Neural cell (in vitro differentiated cells): ENCODE measurements at regions not wholly inside any gene's neighbourhood (a gene's known extent, or its start where the extent isn't known, plus 50 kb on each side); places are given as distances from the start of the nearest gene placed in this dataset.

ENCODE experiments used
- H2AFZ ChIP-seq: fragments of 200-600, 300-800 bp; sonication (generic), shearing (Covaris generic); 2 replicates; pipeline ENCODE4 v1.6.0; 2014; ENCODE audit warnings: low read depth, mild to moderate bottlenecking, antibody characterized with exemption, low read length, moderate library complexity
- H3F3A ChIP-seq: fragments of 200-600 bp; shearing (Covaris generic); 2 replicates; pipeline ENCODE4 v1.6.1; 2016; ENCODE audit warnings: mild to moderate bottlenecking, moderate library complexity, mixed read lengths, antibody characterized with exemption, low read length; ENCODE audit not compliant: insufficient read depth, poor library complexity, severe bottlenecking
- H3K27ac ChIP-seq: fragments of 200-600, 300-800 bp; sonication (generic), shearing (Covaris generic); 2 replicates; pipeline ENCODE4 v1.5.1; 2014; ENCODE audit warnings: mild to moderate bottlenecking, low read length, moderate library complexity
- H3K27me3 ChIP-seq: fragments of 300-800, 200-600 bp; sonication (generic), shearing (Covaris generic); 2 replicates; pipeline ENCODE4 v1.6.0; 2014; ENCODE audit warnings: mild to moderate bottlenecking, low read depth, low read length, moderate library complexity; ENCODE audit not compliant: insufficient read depth
- H3K36me3 ChIP-seq: fragments of 300-800, 200-600 bp; sonication (generic), shearing (Covaris generic); 2 replicates; pipeline ENCODE4 v1.5.1; 2014; ENCODE audit warnings: mild to moderate bottlenecking, antibody characterized with exemption, low read length, moderate library complexity; ENCODE audit not compliant: insufficient read depth
- H3K4me2 ChIP-seq: fragments of 300-800, 200-600 bp; sonication (generic), shearing (Covaris generic); 2 replicates; pipeline ENCODE4 v1.6.0; 2014; ENCODE audit warnings: mild to moderate bottlenecking, low read length
- H3K4me3 ChIP-seq: fragments of 300-800, 200-600 bp; sonication (generic), shearing (Covaris generic); 2 replicates; pipeline ENCODE4 v1.5.1; 2014; ENCODE audit warnings: mild to moderate bottlenecking, low read length, moderate library complexity
- H3K79me2 ChIP-seq: fragments of 200-600 bp; shearing (Covaris generic); replicated peaks from 2 replicates; pipeline ENCODE4 v1.6.0; 2014; ENCODE audit warnings: mild to moderate bottlenecking, low read length, moderate library complexity; ENCODE audit not compliant: insufficient read depth
- H3K9ac ChIP-seq: fragments of 300-800, 200-600 bp; sonication (generic), shearing (Covaris generic); 2 replicates; pipeline ENCODE4 v1.6.1; 2016; ENCODE audit warnings: mild to moderate bottlenecking, low read length, mixed read lengths
- H3K9me2 ChIP-seq: fragments of 200-600 bp; shearing (Covaris generic); 2 replicates; pipeline ENCODE4 v1.6.1; 2016; ENCODE audit warnings: mild to moderate bottlenecking, low read length, mixed read lengths; ENCODE audit not compliant: insufficient read depth
- H3K9me3 ChIP-seq: fragments of 200-600, 300-800 bp; sonication (generic), shearing (Covaris generic); 2 replicates; pipeline ENCODE4 v1.6.1; 2016; ENCODE audit warnings: mild to moderate bottlenecking, mixed run types, low read length, moderate library complexity, mixed read lengths
- H4K20me1 ChIP-seq: fragments of 200-600 bp; shearing (Covaris generic); 2 replicates; pipeline ENCODE4 v1.6.1; 2016; ENCODE audit warnings: mild to moderate bottlenecking, mixed run types; ENCODE audit not compliant: insufficient read depth
- EP300 ChIP-seq: fragments of 450-650 bp; conservative IDR thresholded peaks from 2 replicates; pipeline ENCODE4 v1.6.1; 2014; ENCODE audit warnings: antibody characterized with exemption, mild to moderate bottlenecking, moderate library complexity; ENCODE audit not compliant: poor library complexity, severe bottlenecking
- EZH2 ChIP-seq: fragments of 200-600, 300-800 bp; shearing (Covaris generic), sonication (generic); IDR thresholded peaks from 2 replicates; pipeline ENCODE4 v1.6.1; 2014; ENCODE audit warnings: antibody characterized with exemption, low read length, borderline replicate concordance, mild to moderate bottlenecking; ENCODE audit not compliant: insufficient read depth, poor library complexity, severe bottlenecking
- MXI1 ChIP-seq: fragments of 450-650 bp; conservative IDR thresholded peaks from 2 replicates; pipeline ENCODE4 v1.6.1; 2014; ENCODE audit warnings: antibody characterized with exemption, mild to moderate bottlenecking; ENCODE audit not compliant: poor library complexity, severe bottlenecking
- POLR2AphosphoS5 ChIP-seq: IDR thresholded peaks from 2 replicates; pipeline ENCODE4 v1.6.1; 2012
- RAD21 ChIP-seq: fragments of 450-650 bp; conservative IDR thresholded peaks from 2 replicates; pipeline ENCODE4 v1.6.1; 2014; ENCODE audit warnings: antibody characterized with exemption, mild to moderate bottlenecking, moderate library complexity
- SMC3 ChIP-seq: fragments of 450-650 bp; conservative IDR thresholded peaks from 2 replicates; pipeline ENCODE4 v1.6.1; 2014; ENCODE audit warnings: antibody characterized with exemption, mild to moderate bottlenecking, moderate library complexity; ENCODE audit not compliant: poor library complexity
- TAF1 ChIP-seq: IDR thresholded peaks from 2 replicates; pipeline ENCODE4 v1.6.1; 2012; ENCODE audit warnings: low read depth
- TF ChIP-seq, protein P1 (sequence below): IDR thresholded peaks from 2 replicates; pipeline ENCODE4 v1.6.1; 2012; ENCODE audit warnings: borderline replicate concordance
- TF ChIP-seq, protein P2 (sequence below): fragments of 450-650 bp; IDR thresholded peaks from 2 replicates; pipeline ENCODE4 v1.5.1; 2014; ENCODE audit warnings: antibody characterized with exemption, mild to moderate bottlenecking, moderate library complexity; ENCODE audit not compliant: poor library complexity, severe bottlenecking

DNA sequence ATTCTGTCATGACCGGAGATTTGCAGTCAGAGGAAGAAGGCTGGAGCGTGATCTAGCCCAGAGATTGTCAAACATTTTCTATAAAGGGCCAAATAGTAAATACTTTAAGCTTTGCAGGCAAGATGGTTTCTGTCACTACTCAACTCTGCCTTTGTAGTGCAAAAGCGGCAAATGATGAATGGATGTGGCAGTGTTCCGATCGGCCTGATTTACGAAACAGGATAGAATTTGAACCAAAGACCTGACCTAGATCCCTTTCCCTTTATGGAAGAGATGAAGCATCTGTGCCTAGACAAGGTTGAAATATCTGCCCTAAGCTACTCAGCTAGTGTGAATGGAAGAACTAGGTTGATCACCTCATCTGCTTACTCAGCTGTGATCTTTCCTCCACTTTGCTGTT is 209.5 kb downstream of the YTHDC2 start:
- Histone ChIP-seq H3K9me3 (no peaks in the 10 kb centered on the region), H3K9me2 (no peaks in the 10 kb centered on the region), H3K36me3 (no peaks in the 10 kb centered on the region), H3F3A (no peaks in the 10 kb centered on the region), H2AFZ (no peak overlapping the region), H4K20me1 (no peaks in the 10 kb centered on the region), H3K27ac (no peak overlapping the region), H3K9ac (no peak overlapping the region), H3K4me3 (no peak overlapping the region), H3K27me3 (no peaks in the 10 kb centered on the region), H3K4me2 (no peak overlapping the region), H3K79me2 (no peaks in the 10 kb centered on the region)
- TF ChIP-seq RAD21 (no peak), POLR2AphosphoS5 (no peak), MXI1 (no peak), TAF1 (no peak), EZH2 (no peak), EP300 (no peak), SMC3 (no peak)
- TF ChIP-seq, protein P1, sequence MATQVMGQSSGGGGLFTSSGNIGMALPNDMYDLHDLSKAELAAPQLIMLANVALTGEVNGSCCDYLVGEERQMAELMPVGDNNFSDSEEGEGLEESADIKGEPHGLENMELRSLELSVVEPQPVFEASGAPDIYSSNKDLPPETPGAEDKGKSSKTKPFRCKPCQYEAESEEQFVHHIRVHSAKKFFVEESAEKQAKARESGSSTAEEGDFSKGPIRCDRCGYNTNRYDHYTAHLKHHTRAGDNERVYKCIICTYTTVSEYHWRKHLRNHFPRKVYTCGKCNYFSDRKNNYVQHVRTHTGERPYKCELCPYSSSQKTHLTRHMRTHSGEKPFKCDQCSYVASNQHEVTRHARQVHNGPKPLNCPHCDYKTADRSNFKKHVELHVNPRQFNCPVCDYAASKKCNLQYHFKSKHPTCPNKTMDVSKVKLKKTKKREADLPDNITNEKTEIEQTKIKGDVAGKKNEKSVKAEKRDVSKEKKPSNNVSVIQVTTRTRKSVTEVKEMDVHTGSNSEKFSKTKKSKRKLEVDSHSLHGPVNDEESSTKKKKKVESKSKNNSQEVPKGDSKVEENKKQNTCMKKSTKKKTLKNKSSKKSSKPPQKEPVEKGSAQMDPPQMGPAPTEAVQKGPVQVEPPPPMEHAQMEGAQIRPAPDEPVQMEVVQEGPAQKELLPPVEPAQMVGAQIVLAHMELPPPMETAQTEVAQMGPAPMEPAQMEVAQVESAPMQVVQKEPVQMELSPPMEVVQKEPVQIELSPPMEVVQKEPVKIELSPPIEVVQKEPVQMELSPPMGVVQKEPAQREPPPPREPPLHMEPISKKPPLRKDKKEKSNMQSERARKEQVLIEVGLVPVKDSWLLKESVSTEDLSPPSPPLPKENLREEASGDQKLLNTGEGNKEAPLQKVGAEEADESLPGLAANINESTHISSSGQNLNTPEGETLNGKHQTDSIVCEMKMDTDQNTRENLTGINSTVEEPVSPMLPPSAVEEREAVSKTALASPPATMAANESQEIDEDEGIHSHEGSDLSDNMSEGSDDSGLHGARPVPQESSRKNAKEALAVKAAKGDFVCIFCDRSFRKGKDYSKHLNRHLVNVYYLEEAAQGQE, result no peak
- TF ChIP-seq, protein P2, sequence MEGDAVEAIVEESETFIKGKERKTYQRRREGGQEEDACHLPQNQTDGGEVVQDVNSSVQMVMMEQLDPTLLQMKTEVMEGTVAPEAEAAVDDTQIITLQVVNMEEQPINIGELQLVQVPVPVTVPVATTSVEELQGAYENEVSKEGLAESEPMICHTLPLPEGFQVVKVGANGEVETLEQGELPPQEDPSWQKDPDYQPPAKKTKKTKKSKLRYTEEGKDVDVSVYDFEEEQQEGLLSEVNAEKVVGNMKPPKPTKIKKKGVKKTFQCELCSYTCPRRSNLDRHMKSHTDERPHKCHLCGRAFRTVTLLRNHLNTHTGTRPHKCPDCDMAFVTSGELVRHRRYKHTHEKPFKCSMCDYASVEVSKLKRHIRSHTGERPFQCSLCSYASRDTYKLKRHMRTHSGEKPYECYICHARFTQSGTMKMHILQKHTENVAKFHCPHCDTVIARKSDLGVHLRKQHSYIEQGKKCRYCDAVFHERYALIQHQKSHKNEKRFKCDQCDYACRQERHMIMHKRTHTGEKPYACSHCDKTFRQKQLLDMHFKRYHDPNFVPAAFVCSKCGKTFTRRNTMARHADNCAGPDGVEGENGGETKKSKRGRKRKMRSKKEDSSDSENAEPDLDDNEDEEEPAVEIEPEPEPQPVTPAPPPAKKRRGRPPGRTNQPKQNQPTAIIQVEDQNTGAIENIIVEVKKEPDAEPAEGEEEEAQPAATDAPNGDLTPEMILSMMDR, result no peak

DNA sequence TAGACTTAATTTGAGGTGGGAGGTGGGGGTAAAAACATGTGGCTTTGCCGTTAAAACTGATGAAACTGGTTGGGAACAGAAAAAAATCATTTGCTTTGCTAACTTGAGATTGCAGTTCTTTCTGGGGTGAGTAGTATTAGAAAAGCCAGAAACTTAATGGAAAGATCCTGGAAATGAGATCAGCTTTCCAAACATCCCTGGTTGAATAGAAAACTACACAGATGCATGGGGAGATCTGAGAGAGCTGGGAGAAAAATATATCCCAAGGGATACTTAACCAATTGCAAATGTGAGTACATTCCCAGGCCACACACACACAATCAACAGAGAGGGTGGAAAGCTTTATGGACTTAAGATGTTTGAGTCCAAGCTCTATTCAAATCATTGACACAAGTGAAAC is 222.3 kb downstream of the YTHDC2 start:
- Histone ChIP-seq H4K20me1 (no peaks in the 10 kb centered on the region), H3K4me3 (no peak overlapping the region), H3K9me3 (no peaks in the 10 kb centered on the region), H3K36me3 (no peaks in the 10 kb centered on the region), H3F3A (no peaks in the 10 kb centered on the region), H3K4me2 (no peak overlapping the region), H3K9me2 (no peaks in the 10 kb centered on the region), H3K27me3 (no peaks in the 10 kb centered on the region), H3K79me2 (no peaks in the 10 kb centered on the region), H3K27ac (no peak overlapping the region), H3K9ac (no peak overlapping the region), H2AFZ (no peak overlapping the region)
- no peak for TF ChIP-seq SMC3
- TF ChIP-seq, protein P1, result no peak
- no peak for TF ChIP-seq EZH2
- TF ChIP-seq POLR2AphosphoS5, result no peak
- TF ChIP-seq, protein P2, result no peak
- no peak for TF ChIP-seq TAF1
- no peak for TF ChIP-seq RAD21
- no peak for TF ChIP-seq MXI1
- TF ChIP-seq EP300, result no peak
